ENCODE measurements at regions not wholly inside any gene's neighbourhood (a gene's known extent, or its start where the extent isn't known, plus 50 kb on each side); places are given as distances from the start of the nearest gene placed in this dataset.

GRCh38 chr4:123588631-123589241 lies 192.1 kb downstream of the SPRY1 start:
- peak; percentile 40 for DNase-seq
- Histone ChIP-seq H3K27me3 (replicated peaks) (no peaks in the 10 kb centered on the region), H3K36me3 (replicated peaks) (no peaks in the 10 kb centered on the region), H3K27ac (peak overlapping the region; percentile 45), H3K4me3 (ENCODE audit: low read depth, low read length) (no peak overlapping the region)
- in situ Hi-C loops (cut with HindIII; ENCODE audit: low pct_ligation_motif_present, low sequenced_read_pairs): no loop called here
- TF ChIP-seq CTCF (IDR thresholded peaks at IDR 0.05; ENCODE audit: low read depth, low read length, missing control alignments): no peak

GRCh38 chr4:123589301-123589700 lies 192.7 kb downstream of the SPRY1 start:
- H3K27ac ChIP-seq: no peak overlapping the region
- in situ Hi-C loops (cut with HindIII; ENCODE audit: low pct_ligation_motif_present, low sequenced_read_pairs): no loop called here
- TF ChIP-seq CTCF (IDR thresholded peaks at IDR 0.05; ENCODE audit: low read depth, low read length, missing control alignments): no peak
- H3K36me3 ChIP-seq (replicated peaks): no peaks in the 10 kb centered on the region
- DNase-seq: no peak
- no peaks in the 10 kb centered on the region for H3K27me3 ChIP-seq (replicated peaks)
- no peak overlapping the region for H3K4me3 ChIP-seq (ENCODE audit: low read depth, low read length)

GRCh38 chr4:123591875-123592274 lies 195.3 kb downstream of the SPRY1 start:
- H3K27me3 ChIP-seq (replicated peaks): no peaks in the 10 kb centered on the region
- no peaks in the 10 kb centered on the region for H3K36me3 ChIP-seq (replicated peaks)
- TF ChIP-seq CTCF (IDR thresholded peaks at IDR 0.05; ENCODE audit: low read depth, low read length, missing control alignments): no peak
- no peak overlapping the region for H3K4me3 ChIP-seq (ENCODE audit: low read depth, low read length)
- in situ Hi-C loops (cut with HindIII; ENCODE audit: low pct_ligation_motif_present, low sequenced_read_pairs): no loop called here
- no peak overlapping the region for H3K27ac ChIP-seq
- no peak for DNase-seq

GRCh38 chr4:123593655-123594054 lies 197.1 kb downstream of the SPRY1 start:
- no peak for TF ChIP-seq CTCF (IDR thresholded peaks at IDR 0.05; ENCODE audit: low read depth, low read length, missing control alignments)
- Histone ChIP-seq H3K27ac (no peak overlapping the region), H3K36me3 (replicated peaks) (no peaks in the 10 kb centered on the region), H3K27me3 (replicated peaks) (no peaks in the 10 kb centered on the region), H3K4me3 (ENCODE audit: low read depth, low read length) (no peak overlapping the region)
- in situ Hi-C loops (cut with HindIII; ENCODE audit: low pct_ligation_motif_present, low sequenced_read_pairs): no loop called here
- DNase-seq: no peak

- H3K27ac ChIP-seq: no peak overlapping the region
Measured at GRCh38 chr4:123596805-123597204, 200.2 kb downstream of the SPRY1 start.

More at GRCh38 chr4:123596805-123597204, 200.2 kb downstream of the SPRY1 start:
- TF ChIP-seq CTCF (IDR thresholded peaks at IDR 0.05; ENCODE audit: low read depth, low read length, missing control alignments): no peak
- H3K4me3 ChIP-seq (ENCODE audit: low read depth, low read length): no peak overlapping the region
- in situ Hi-C loops (cut with HindIII; ENCODE audit: low pct_ligation_motif_present, low sequenced_read_pairs): no loop called here
- H3K36me3 ChIP-seq (replicated peaks): no peaks in the 10 kb centered on the region
- DNase-seq: no peak
- no peaks in the 10 kb centered on the region for H3K27me3 ChIP-seq (replicated peaks)

All from brain microvascular endothelial cell (primary cell).